NCI-H1092 (cell line): ENCODE measurements at regions not wholly inside any gene's neighbourhood (a gene's known extent, or its start where the extent isn't known, plus 50 kb on each side); places are given as distances from the start of the nearest gene placed in this dataset.
"Not testable (repeated sequence)": the region's sequence is repeated elsewhere in the genome, so short reads cannot be mapped to it uniquely, and the experiment has no call there.

Experiments
- DNase-seq: peaks from one replicate; lab custom pipeline; 2025; lab: John Stamatoyannopoulos, UW

DNA sequence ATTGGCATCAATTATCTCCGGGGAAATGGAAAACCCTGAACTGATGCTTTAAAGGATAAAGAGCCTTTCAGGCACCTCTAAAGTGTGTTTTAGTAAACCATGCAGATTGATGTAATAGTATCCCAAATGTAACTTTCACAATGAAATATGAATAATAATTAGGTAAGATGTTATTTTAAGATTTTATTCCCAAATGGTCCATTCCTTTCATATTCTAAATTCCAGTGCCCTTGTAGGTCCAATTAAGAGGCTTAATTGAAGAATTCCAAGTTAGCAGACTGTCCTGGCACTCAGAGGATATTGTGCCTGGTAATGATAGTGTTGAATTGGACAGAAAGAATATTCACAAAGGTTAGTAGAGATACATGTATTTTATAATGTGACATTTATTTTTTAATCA is 352.5 kb upstream of the NUDT12 start:
- no peak for DNase-seq

DNA sequence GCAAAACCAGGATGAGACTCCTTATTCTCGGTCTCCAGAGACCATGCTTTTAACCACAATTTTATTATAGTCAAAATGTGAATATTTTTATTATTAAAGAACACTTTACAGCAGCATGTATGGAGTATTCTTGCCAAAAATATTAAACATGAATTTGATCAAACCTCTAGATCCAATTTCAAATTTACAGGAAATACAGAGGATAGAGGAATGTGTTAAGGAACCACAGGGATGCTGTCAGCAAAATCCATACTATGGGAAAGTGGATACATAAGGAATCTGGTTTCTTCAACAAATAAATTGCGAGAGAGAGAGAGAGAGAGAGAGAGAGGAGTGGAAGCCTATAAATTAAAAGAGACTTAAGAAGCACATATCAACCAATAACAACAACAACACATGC is 348.2 kb upstream of the NUDT12 start:
- DNase-seq, result no peak

DNA sequence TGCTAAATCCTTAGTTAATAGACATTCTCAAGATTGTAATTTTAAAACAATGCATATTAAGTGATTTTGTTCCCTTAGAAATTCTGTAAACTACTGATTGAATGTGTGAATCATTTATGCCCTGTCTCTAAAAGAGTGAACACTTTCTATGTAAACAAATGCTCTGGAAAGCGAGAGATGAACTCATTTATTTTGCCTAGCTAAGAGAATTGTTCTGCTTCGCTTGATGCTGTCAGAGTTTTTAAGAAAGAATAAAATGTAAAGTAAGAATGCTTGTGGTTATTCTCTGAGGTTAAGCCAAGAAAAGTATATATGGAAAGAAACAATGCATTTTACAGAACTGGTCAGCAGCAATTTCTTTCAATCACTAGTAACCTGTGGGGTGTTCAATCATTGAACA is 347.4 kb upstream of the NUDT12 start:
- DNase-seq, result no peak

DNA sequence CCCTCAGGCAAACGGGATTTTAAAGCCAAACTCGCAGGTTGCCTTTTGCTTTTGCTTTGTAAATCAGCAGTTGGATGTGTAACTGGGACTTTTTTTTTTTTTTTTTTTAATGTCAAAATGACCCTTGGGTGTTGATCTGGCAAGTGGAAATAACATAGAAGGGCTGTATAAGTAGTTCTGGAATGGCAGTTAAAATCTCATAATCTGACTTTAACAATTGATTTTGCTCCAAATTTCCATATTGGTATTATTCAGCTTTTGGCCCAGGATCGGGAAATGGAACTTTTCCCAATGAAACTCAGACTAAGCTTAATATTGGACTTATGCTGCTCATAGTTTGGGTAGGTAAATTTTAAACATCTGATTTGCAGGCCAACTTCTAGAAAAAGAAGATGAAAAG is 346.8 kb upstream of the NUDT12 start:
- DNase-seq, result no peak

DNA sequence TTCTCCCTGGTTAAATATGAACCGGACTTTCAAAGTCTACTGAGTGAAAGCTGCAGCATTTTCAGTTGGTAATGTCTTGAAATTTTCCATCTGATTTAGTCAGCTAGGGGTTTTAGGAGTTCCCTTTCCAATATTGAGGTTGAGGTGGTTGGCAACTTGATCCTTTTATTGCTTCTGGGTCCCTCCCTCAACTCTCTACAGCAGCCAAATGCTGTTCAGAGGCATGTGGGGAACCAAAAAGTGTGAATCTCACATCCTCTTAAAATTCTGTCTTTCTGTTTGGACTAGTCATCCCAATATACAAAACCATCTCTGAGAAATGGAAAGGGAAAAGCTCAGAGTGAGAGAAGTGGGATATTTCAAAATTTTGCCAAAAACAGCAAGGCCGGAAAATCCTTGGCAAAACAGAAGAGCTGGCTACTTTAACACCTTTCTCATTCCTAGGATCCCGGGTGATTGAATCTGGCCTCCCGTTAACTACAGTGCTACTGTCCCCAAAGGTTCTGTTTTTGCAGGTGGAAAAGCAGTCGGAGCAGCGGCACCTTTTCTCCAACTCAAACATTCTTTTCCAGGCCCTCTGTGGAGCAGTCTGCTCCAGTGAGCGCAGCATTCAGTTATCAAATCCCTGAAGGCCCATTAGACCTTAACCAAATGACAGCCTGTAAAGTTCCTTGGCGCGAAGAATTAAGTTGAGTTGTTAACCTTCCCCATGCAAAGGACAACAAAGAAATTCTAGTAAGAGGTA is 345.9 kb upstream of the NUDT12 start:
- DNase-seq, result no peak

DNA sequence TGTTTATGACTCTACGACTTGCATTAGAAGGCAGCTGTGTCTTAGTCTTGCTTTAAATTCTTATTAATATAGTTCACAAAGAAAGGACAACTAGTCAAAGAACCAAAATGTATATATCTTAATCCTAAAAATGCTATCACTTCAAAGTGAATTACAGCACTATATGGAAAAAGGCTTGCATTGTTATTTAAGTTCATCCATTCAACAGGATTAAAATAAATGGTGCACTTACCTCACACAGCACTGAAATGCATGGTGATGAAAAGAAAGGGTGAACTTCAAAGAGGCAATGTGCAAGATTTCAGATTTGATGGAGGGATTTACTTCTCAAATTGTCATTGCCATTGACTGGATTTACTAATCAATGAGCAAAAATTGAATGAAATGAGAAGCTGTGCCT is 344.4 kb upstream of the NUDT12 start:
- DNase-seq, result no peak

DNA sequence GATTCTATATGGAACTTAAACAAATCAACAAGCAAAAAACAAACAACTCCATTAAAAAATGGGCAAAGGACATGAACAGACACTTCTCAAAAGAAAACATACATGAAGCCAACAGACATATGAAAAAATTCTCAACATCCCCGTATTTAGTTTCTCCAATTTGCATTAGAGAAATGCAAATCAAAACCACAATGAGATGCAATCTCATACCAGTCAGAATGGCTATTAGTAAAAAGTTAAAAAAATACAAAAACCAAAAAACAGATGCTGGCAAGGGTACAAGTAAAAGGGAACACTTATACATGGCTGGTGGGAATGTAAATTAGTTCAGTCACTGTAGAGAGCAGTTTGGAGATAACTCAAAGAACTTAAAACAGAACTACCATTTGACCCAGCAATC is 342.1 kb upstream of the NUDT12 start:
- no peak for DNase-seq

DNA sequence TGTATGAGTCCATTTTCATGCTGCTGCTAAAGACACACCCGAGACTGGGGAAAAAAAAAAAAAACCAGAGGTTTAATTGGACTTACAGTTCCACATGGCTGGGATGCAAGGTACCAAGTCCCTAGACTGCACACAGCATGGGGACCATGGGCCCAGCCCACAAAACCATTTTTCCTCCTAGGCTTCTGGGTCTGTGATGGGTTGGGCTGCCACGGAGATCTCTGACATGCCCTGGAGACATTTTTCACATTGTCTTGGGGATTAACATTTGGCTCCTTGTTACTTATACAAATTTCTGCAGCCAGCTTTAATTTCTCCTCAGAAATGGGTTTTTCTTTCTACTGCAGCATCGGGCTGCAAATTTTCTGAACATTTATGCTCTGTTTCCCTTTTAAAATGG is 340.3 kb upstream of the NUDT12 start:
- no peak for DNase-seq

DNA sequence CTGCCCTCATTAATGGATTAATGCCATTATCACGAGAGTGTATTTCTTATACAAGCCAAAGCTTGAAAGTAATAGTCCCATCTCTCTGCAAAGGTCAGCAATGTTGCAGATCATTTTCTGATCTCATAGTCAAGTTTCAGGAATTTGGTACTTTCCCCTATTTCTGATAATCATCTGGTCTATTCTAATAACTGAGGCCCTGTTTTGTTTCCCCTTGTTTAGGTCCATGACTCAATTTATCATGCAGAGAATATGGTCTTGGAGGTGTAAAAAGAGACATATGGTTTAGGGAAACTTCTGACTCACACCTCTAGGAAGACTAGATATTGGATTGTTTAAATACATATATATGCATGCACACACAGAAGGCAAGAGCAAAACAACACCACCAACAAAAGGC is 339.3 kb upstream of the NUDT12 start:
- no peak for DNase-seq

DNA sequence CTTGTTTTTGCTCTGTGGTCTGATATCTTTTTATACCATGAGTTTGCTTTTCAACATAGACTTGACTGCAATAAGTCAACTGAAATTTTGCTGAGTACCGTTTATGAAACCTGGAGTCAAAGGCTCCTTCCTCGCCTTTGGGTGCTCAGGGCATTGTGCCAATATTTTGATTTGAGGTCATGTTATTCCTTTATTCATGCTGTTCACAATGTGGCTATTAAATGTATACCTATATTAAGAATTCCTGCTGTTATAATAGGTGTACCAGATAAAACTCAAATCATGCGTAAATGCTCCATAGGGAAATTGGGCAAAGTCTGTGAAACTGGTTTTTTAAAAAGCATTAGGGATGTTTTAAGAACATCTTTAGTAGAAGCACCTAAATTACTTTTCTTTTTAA is 334.0 kb upstream of the NUDT12 start:
- DNase-seq, result no peak

DNA sequence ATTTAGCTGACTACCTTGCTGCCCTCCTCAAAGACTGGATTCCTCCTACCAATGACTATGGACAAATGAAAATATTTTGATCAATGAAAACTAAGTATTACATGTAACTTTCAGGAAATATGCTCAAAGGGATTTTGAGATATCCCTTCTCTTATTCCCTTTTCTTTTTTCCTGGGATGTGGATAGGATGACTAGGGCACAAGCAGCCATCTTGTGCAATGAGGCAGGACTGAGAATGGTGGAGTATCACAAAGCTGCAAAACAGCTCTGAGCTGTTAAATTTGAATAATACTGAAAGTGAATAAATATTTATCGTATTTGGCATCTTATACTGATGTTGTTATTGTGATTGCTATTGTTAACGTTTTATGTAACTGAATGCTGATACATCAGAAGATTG is 333.1 kb upstream of the NUDT12 start:
- DNase-seq, result no peak

DNA sequence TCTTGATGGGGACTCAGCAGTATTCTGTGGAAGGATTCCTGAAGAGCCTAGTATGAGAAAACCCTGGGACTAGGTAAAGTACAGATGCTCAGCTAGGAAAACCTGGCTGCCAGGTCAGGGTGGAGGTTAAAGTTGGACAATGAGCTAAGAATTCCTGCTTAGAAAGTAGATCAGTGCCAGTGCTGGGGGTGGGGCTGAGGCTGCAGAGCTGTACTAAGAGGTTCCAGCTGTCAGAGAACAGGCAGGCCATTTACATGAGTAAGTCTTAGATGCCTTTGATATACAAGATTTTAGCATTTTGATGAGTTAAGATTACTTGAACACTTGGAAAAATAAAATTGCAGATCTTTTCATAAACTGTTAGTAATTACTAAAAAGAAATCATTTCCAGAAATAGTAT is 332.3 kb upstream of the NUDT12 start:
- DNase-seq, result no peak

DNA sequence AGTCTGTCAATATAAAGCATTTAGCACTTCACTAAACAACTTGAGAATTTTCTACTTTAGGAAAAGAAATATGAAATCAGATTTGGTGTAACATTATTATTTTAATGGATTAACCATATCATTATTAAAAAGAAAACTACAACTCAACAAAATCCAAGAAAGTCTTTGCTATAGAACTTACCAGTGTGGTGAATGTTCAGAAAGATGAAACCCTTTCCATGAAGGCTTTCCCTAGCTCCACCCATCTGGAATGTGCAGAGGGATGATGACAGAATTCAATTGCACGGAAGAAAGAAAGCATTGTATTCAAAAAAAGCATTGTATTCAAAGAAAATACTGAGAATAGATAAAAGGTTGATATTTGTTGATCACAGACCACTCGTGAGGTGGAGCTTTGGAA is 328.6 kb upstream of the NUDT12 start:
- DNase-seq, result no peak

DNA sequence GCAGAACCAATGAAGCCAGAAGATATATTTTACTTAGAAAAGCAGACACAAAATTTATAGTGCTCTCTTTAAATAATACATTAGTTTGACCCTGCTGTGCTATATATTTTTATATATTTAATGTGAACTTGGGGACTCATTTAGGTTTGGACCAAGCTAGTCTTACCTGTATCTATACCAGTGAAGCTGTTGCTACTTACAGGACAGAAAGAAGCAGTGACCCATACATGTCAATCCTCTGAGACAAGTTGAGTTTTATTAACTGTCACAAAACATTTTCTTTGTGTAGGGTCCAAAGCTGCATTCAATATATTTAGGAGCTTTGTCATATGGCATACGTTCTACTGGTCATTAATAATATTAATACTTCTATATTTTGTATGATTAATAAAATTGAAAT is 327.7 kb upstream of the NUDT12 start:
- no peak for DNase-seq

DNA sequence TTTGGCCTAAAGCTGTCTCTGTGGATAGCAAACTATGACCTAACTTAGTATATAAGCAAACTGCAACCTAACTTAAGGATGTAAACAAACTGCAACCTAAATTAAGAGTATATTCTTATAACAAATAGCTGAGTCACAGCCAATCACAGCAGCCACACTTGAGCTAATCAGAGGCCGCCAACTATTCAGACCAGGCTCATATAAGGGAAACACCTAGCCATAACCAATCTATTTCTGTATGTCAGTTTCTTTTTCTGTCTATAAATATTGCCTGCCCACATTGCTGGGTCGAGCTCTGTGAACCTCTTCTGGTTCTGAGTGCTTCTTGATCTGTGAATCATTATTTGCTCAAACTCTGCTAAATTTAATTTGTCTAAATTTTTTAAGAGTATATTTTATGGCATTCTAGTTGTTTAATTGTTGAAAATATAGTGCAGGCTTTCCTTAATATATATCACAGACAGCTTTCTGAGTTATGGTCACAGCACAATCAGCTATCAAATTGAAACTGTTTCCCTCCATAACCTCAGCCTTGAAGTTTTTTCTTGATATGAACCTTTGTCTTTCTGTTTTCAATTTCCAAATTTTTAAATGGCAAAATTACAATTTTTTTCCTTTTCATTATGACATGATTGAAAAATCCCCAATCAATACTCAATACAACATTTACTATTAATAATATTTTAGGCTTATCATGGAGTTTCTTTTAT is 327.1 kb upstream of the NUDT12 start:
- no peak for DNase-seq

DNA sequence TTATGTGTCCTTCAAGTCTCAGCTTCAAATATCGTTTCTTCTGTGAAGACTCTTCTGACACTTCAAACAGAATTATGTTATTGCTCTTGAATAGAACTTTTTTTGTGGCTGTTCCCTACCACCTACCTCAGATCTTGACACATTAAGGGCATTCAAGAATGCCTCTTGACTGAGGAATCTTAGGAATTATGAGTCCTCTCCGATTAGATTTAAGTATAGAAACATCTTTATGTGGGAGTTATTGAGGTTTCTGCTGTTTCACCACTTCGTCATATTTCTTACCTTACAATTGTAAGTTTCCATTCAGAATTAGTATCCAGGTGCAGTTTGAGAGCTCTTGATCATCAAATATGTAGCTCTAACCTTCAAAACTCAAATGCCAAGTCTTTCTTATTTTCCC is 324.2 kb upstream of the NUDT12 start:
- no peak for DNase-seq

DNA sequence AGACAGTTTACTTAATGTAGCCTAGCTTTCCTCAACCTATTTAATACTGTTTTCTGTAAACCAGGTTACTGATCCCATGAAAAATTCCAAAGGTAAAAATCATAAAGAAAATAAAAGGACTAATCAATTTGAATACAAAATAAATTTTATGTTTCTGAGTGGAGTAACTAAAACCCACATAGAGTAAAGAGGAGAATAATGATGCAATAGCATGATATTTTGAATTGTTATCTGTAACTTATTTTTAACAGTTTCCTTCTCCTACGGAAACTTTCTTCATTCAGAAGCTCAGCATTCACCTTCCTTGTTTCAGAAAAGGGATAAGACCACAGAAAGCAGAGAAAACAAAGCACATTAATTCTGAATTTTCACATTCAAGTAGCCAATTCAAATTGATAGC is 320.6 kb upstream of the NUDT12 start:
- no peak for DNase-seq

DNA sequence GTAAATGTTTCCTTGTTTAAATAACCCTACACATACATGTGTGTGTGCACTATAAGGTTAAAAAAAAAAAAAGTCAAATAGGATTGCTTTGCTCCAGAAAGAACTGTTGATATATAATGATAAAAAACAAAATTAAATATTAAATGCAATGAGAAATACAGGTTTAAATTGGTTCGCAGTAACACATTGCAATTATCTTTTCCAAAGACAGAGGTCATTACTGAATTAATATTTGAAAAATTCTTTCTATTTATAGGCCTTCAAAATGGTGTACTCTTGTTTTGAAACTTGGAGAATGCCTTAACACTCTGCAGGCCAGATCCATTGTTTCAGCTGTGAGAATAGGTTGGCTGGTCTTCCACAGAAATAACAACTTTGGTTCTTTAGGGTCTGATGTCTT is 319.0 kb upstream of the NUDT12 start:
- DNase-seq, result no peak

DNA sequence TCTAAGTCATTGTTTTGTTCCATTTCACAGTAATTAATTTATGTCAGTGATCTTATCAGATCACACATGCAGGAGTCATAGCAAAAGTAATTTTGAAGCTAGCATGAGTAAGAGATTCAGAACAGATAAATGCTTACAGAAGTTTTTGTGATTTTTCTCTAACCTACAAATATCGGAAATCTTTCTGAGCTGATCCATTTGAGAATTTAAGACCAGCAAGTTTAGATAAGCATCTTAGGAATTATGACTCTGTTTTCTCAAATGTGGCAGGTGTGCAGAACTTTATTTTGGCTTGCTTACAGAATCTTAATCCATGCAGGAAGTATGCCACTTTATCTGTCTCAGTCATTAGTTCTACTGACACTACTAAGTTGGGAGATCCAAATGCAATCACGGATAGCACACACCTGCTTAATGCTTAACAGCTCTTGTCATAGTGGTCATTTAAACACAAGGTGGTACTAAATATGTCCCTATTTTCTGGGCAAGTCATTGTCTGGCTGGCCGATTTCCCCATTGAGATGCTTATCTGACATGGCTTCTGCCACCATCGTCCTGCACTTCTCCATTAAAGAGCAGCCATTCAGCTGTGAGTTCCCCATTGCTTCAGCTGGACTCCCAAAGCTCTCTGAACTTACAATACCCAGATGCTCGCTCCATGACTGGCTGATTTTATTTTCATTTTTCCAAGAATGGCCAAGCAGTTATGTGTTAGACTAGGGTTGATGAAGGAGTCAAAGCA is 305.4 kb upstream of the NUDT12 start:
- DNase-seq, result no peak

DNA sequence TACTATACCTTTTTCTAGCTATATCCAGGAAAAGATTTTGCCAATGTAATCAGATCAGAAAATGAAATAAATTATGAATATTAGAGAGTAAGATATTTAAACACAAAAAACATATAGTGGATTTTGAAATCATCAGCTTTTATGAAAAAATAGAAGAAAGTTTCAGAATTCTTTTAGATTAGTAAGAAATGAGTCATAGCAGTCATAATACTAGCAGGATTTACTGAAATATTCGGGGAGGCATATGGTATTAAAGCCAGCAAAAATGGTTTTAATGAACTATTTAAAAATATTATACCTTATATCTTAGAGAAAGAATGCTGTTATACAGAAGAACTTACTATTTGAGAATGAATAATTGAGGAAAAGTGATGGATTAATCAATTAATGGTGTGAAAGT is 303.6 kb upstream of the NUDT12 start:
- DNase-seq, result no peak

DNA sequence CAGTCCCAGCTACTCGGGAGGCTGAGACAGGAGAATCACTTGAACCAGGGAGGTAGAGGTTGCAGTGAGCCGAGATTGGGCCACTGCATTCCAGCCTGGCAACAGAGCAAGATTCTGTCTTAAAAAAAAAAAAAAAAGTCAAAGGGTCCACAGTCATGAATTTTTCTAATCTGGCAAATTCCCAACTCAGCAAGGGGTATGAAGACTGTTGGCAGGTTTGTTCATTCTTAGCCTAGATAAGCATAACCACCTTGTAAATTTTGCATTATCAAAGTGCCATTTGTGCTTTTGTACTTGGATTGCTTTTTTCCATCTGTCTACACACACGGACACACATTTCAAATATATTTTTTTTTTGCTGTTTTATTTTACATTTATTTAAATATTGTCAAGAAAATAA is 299.8 kb upstream of the NUDT12 start:
- DNase-seq, result no peak

DNA sequence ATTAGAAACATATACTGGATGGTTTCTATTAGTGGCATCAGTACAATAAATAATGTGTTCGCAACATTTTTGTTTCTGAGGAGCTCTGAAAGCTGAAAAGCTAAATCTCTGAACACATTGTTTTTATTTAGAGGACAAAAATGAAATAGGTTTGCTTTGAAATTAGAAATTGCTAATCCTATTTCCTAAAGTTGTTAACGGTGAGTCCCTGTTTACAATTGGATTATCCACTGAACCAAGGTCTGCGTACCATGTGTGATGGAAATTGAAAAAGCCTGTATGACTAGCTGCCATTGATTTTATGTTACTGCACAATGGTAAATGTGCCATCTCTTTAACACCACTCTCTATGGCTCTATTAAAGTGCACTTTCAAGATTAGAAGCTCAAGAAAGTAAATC is 297.7 kb upstream of the NUDT12 start:
- no peak for DNase-seq

DNA sequence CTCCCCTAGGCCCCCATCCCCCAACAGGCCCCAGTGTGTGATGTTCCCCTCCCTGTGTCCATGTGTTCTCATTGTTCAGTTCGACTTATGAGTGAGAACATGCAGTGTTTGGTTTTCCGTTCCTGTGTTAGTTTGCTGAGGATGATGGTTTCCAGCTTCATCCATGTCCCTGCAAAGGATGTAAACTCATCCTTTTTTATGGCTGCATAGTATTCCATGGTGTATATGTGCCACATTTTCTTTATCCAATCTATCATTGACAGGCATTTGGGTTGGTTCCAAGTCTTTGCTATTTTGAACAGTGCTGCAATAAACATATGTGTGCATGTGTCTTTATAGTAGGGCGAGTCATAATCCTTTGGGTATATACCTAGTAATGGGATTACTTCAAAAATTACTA is 295.8 kb upstream of the NUDT12 start:
- not testable (repeated sequence) for DNase-seq
